H9 (cell line): ENCODE measurements at regions not wholly inside any gene's neighbourhood (a gene's known extent, or its start where the extent isn't known, plus 50 kb on each side); places are given as distances from the start of the nearest gene placed in this dataset.

Experiments
- DNase-seq: peaks from one replicate; pipeline ENCODE4 v3.0.0-alpha.2; 2017
- H2AFZ ChIP-seq: one replicate; pipeline ENCODE4 v1.6.1; 2013; ENCODE audit warnings: mild to moderate bottlenecking, low read length, control low read depth, moderate library complexity
- H2AK5ac ChIP-seq: 2 replicates; pipeline ENCODE4 v1.6.1; 2013; ENCODE audit warnings: low read length, control low read depth, mixed read lengths; ENCODE audit not compliant: insufficient read length
- H2BK120ac ChIP-seq: one replicate; pipeline ENCODE4 v1.6.1; 2013; ENCODE audit warnings: low read depth, mild to moderate bottlenecking, low read length, control low read depth, inconsistent platforms; ENCODE audit not compliant: poor library complexity, severe bottlenecking
- H2BK12ac ChIP-seq: 2 replicates; pipeline ENCODE4 v1.6.1; 2013; ENCODE audit warnings: low read length, control low read depth, mixed read lengths, low read depth; ENCODE audit not compliant: insufficient read length
- H2BK15ac ChIP-seq: 2 replicates; pipeline ENCODE4 v1.6.1; 2013; ENCODE audit warnings: low read depth, low read length, control low read depth
- H2BK20ac ChIP-seq: one replicate; pipeline ENCODE4 v1.6.1; 2013; ENCODE audit warnings: low read depth, mild to moderate bottlenecking, low read length, control low read depth, inconsistent platforms; ENCODE audit not compliant: poor library complexity, severe bottlenecking
- H2BK5ac ChIP-seq: 2 replicates; pipeline ENCODE4 v1.6.1; 2013; ENCODE audit warnings: low read length, control low read depth, mixed read lengths; ENCODE audit not compliant: insufficient read length
- H3K14ac ChIP-seq: 2 replicates; pipeline ENCODE4 v1.6.1; 2013; ENCODE audit warnings: low read length, control low read depth; ENCODE audit not compliant: insufficient read depth
- H3K18ac ChIP-seq: 2 replicates; pipeline ENCODE4 v1.6.1; 2013; ENCODE audit warnings: low read depth, mild to moderate bottlenecking, mixed read lengths, low read length, control low read depth; ENCODE audit not compliant: insufficient read length
- H3K23ac ChIP-seq: 2 replicates; pipeline ENCODE4 v1.6.1; 2013; ENCODE audit warnings: low read length, control low read depth, mixed read lengths, low read depth; ENCODE audit not compliant: insufficient read length
- H3K23me2 ChIP-seq: 2 replicates; pipeline ENCODE4 v1.6.1; 2013; ENCODE audit warnings: low read depth, mild to moderate bottlenecking, mixed read lengths, low read length, control low read depth; ENCODE audit not compliant: insufficient read length, poor library complexity, severe bottlenecking
- H3K27ac ChIP-seq: 2 replicates; pipeline ENCODE4 v1.5.1; 2013; ENCODE audit warnings: low read length, control low read depth, mixed read lengths, low read depth; ENCODE audit not compliant: insufficient read length
- H3K27me3 ChIP-seq: 2 replicates; pipeline ENCODE4 v1.6.1; 2013; ENCODE audit warnings: low read length, control low read depth, inconsistent platforms; ENCODE audit not compliant: insufficient read depth
- H3K4ac ChIP-seq: 2 replicates; pipeline ENCODE4 v1.6.1; 2013; ENCODE audit warnings: low read depth, mild to moderate bottlenecking, control low read depth, inconsistent platforms, low read length, moderate library complexity
- H3K4me1 ChIP-seq: 2 replicates; pipeline ENCODE4 v1.6.1; 2013; ENCODE audit warnings: low read length, control low read depth, inconsistent platforms; ENCODE audit not compliant: insufficient read depth
- H3K4me2 ChIP-seq: 2 replicates; pipeline ENCODE4 v1.6.1; 2013; ENCODE audit warnings: low read length, control low read depth, mixed read lengths; ENCODE audit not compliant: insufficient read length, insufficient read depth
- H3K56ac ChIP-seq: 2 replicates; pipeline ENCODE4 v1.6.1; 2013; ENCODE audit warnings: low read depth, mild to moderate bottlenecking, mixed read lengths, low read length, control low read depth; ENCODE audit not compliant: insufficient read length
- H3K79me1 ChIP-seq: 2 replicates; pipeline ENCODE4 v1.6.1; 2013; ENCODE audit warnings: low read depth, mild to moderate bottlenecking, moderate library complexity, low read length, control low read depth, inconsistent platforms; ENCODE audit not compliant: insufficient read depth, poor library complexity, severe bottlenecking
- H3K79me2 ChIP-seq: 2 replicates; pipeline ENCODE4 v1.6.1; 2013; ENCODE audit warnings: low read length, control low read depth, inconsistent platforms; ENCODE audit not compliant: insufficient read depth
- H3K9ac ChIP-seq: 2 replicates; pipeline ENCODE4 v1.6.1; 2013; ENCODE audit warnings: low read length, control low read depth, mixed read lengths; ENCODE audit not compliant: insufficient read length; ENCODE audit errors: extremely low read depth
- H3K9me3 ChIP-seq: one replicate; pipeline ENCODE4 v1.6.1; 2013; ENCODE audit warnings: low read depth, low read length, inconsistent platforms; ENCODE audit not compliant: control insufficient read depth
- H3T11ph ChIP-seq: one replicate; pipeline ENCODE4 v1.6.1; 2013; ENCODE audit warnings: mild to moderate bottlenecking, low read length, control low read depth, inconsistent platforms
- H4K20me1 ChIP-seq: one replicate; pipeline ENCODE4 v1.6.1; 2013; ENCODE audit not compliant: control insufficient read depth, insufficient read length, insufficient read depth
- H4K5ac ChIP-seq: 2 replicates; pipeline ENCODE4 v1.6.1; 2013; ENCODE audit warnings: low read depth, mild to moderate bottlenecking, mixed read lengths, low read length, control low read depth; ENCODE audit not compliant: insufficient read length
- H4K8ac ChIP-seq: replicated peaks from 2 replicates; pipeline ENCODE4 v1.6.1; 2013; ENCODE audit warnings: low read length, control low read depth, mixed read lengths, low read depth; ENCODE audit not compliant: insufficient read length
- H4K91ac ChIP-seq: 2 replicates; pipeline ENCODE4 v1.6.1; 2013; ENCODE audit warnings: low read depth, mild to moderate bottlenecking, moderate library complexity, mixed read lengths, low read length, control low read depth; ENCODE audit not compliant: insufficient read length
- H3K27ac Mint-ChIP-seq, 3 experiments: 2 replicates in 2 of 3; 3 replicates in 1 of 3; pipeline ENCODE4 v1.8.0; 2020 to 2021; ENCODE audit warnings: mixed read lengths in 3 of 3, mild to moderate bottlenecking in 1 of 3, moderate library complexity in 1 of 3
- H3K27me3 Mint-ChIP-seq: 2 replicates; pipeline ENCODE4 v1.8.0; 2021; ENCODE audit warnings: low read depth, mild to moderate bottlenecking, moderate library complexity, mixed read lengths
- H3K36me3 Mint-ChIP-seq, 3 experiments: 2 replicates in 2 of 3; 3 replicates in 1 of 3; pipeline ENCODE4 v1.8.0; 2020 to 2021; ENCODE audit warnings: low read depth in 3 of 3, mixed read lengths in 3 of 3; ENCODE audit not compliant: insufficient read depth in 1 of 3
- H3K4me1 Mint-ChIP-seq, 2 experiments: 2 replicates each; pipeline ENCODE4 v1.8.0; 2020; ENCODE audit warnings: mixed read lengths in 2 of 2
- H3K4me3 Mint-ChIP-seq, 2 experiments: 2 replicates in 1 of 2; 3 replicates in 1 of 2; pipeline ENCODE4 v1.8.0; 2020 to 2021; ENCODE audit warnings: mild to moderate bottlenecking in 2 of 2, mixed read lengths in 2 of 2, moderate library complexity in 1 of 2
- H3K9me3 Mint-ChIP-seq, 2 experiments: 2 replicates in 1 of 2; 3 replicates in 1 of 2; pipeline ENCODE4 v1.8.0; 2020; ENCODE audit warnings: mild to moderate bottlenecking in 2 of 2, mixed read lengths in 2 of 2, moderate library complexity in 1 of 2
- WGBS: extraction: QIAGEN DNeasy Blood & Tissue Kit; methylation state at CpG from one replicate; pipeline ENCODE4 v1.1.7; 2013; ENCODE audit warnings: missing lambda C conversion rate, low lambda C conversion rate, mixed read lengths; ENCODE audit not compliant: insufficient read length; ENCODE audit errors: extremely low coverage; 5-methylcytosine and 5-hydroxymethylcytosine counted together
- TF ChIP-seq, protein P1 (sequence below): fragments of 200-600 bp; sonication (generic); conservative IDR thresholded peaks from 3 replicates; pipeline ENCODE4 v1.8.0; 2021; ENCODE audit warnings: antibody characterized with exemption, mild to moderate bottlenecking

- Histone ChIP-seq H3K23me2 (no peaks in the 10 kb centered on the region), H3K27me3 (no peaks in the 10 kb centered on the region), H3K27ac (no peak overlapping the region), H3K4me1 (no peaks in the 10 kb centered on the region; the same call in 1 of the 2 replicates), H3K14ac (no peak overlapping the region), H3K4ac (no peak overlapping the region), H4K91ac (no peak overlapping the region), H4K20me1 (no peaks in the 10 kb centered on the region), H3K18ac (no peak overlapping the region), H3K9ac (no peak overlapping the region), H3K9me3 (no peaks in the 10 kb centered on the region), H2BK20ac (no peak overlapping the region), H2AK5ac (no peak overlapping the region), H3K4me2 (no peak overlapping the region), H2BK15ac (no peak overlapping the region), H3K79me1 (no peaks in the 10 kb centered on the region), H3T11ph (no peak overlapping the region), H4K8ac (no peak overlapping the region), H3K56ac (no peak overlapping the region), H3K79me2 (no peaks in the 10 kb centered on the region), H2BK5ac (no peak overlapping the region), H2BK12ac (no peak overlapping the region), H3K23ac (no peak overlapping the region), H2BK120ac (no peak overlapping the region), H4K5ac (no peak overlapping the region), H2AFZ (no peak overlapping the region)
- TF ChIP-seq, protein P1, sequence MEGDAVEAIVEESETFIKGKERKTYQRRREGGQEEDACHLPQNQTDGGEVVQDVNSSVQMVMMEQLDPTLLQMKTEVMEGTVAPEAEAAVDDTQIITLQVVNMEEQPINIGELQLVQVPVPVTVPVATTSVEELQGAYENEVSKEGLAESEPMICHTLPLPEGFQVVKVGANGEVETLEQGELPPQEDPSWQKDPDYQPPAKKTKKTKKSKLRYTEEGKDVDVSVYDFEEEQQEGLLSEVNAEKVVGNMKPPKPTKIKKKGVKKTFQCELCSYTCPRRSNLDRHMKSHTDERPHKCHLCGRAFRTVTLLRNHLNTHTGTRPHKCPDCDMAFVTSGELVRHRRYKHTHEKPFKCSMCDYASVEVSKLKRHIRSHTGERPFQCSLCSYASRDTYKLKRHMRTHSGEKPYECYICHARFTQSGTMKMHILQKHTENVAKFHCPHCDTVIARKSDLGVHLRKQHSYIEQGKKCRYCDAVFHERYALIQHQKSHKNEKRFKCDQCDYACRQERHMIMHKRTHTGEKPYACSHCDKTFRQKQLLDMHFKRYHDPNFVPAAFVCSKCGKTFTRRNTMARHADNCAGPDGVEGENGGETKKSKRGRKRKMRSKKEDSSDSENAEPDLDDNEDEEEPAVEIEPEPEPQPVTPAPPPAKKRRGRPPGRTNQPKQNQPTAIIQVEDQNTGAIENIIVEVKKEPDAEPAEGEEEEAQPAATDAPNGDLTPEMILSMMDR, result no peak
- Mint-ChIP-seq H3K4me3 (no peak overlapping the region), H3K4me1 (peaks cover 2 to 4% of the 10 kb centered on the region in 2 experiments; a peak in 2 of 4 replicates), H3K27me3 (no peaks in the 10 kb centered on the region), H3K36me3 (no peaks in the 10 kb centered on the region), H3K27ac (no peak overlapping the region), H3K9me3 (no peaks in the 10 kb centered on the region)
- no CpG with 5 or more reads among the region's 9 CpGs for WGBS
- no peak for DNase-seq
Measured at GRCh38 chr13:105441051-105441750, 1094.3 kb downstream of the EFNB2 start.
